ENCODE measurements at regions not wholly inside any gene's neighbourhood (a gene's known extent, or its start where the extent isn't known, plus 50 kb on each side); places are given as distances from the start of the nearest gene placed in this dataset.

- no peak overlapping the region for H3K27ac ChIP-seq (ENCODE audit: low read length)
- H3K4me1 ChIP-seq (ENCODE audit: low read length): peaks cover 15% of the 10 kb centered on the region
- H3K4me2 ChIP-seq (ENCODE audit: low read length): no peak overlapping the region
- H3K9me3 ChIP-seq (ENCODE audit: insufficient read depth, low read length): no peaks in the 10 kb centered on the region
- no peak overlapping the region for H2AFZ ChIP-seq (ENCODE audit: low read depth, low read length)
- no peak overlapping the region for H3K9ac ChIP-seq (ENCODE audit: low read length)
- no peaks in the 10 kb centered on the region for H3K27me3 ChIP-seq (ENCODE audit: low read depth, low read length)
- no peaks in the 10 kb centered on the region for H4K20me1 ChIP-seq (ENCODE audit: insufficient read depth, low read length)
- no peak overlapping the region for H3K4me3 ChIP-seq (ENCODE audit: low read length)
- H3K79me2 ChIP-seq (ENCODE audit: low read length): no peaks in the 10 kb centered on the region
- H3K36me3 ChIP-seq (replicated peaks; ENCODE audit: low read depth, low read length): no peaks in the 10 kb centered on the region
- TF ChIP-seq CTCF (IDR thresholded peaks at IDR 0.05; ENCODE audit: low read depth, low read length): no peak
- no peak for TF ChIP-seq EZH2phosphoT487 (IDR thresholded peaks at IDR 0.05; ENCODE audit: low read depth)
Observed at GRCh38 chr12:62191491-62192179, 68.6 kb upstream of the USP15 start.

- H3K27me3 ChIP-seq (ENCODE audit: low read depth, low read length): no peaks in the 10 kb centered on the region
- peak overlapping the region; percentile 69; the same call in 1 of the 2 replicates for H2AFZ ChIP-seq (ENCODE audit: low read depth, low read length)
- H3K9ac ChIP-seq (ENCODE audit: low read length): no peak overlapping the region
- H4K20me1 ChIP-seq (ENCODE audit: insufficient read depth, low read length): no peaks in the 10 kb centered on the region
- no peaks in the 10 kb centered on the region for H3K36me3 ChIP-seq (replicated peaks; ENCODE audit: low read depth, low read length)
- peak overlapping the region; percentile 64 for H3K4me3 ChIP-seq (ENCODE audit: low read length)
- no peak overlapping the region for H3K27ac ChIP-seq (ENCODE audit: low read length)
- H3K4me2 ChIP-seq (ENCODE audit: low read length): peak overlapping the region; percentile 79
- no peak for TF ChIP-seq EZH2phosphoT487 (IDR thresholded peaks at IDR 0.05; ENCODE audit: low read depth)
- TF ChIP-seq CTCF (IDR thresholded peaks at IDR 0.05; ENCODE audit: low read depth, low read length): peak; percentile 86
- no peaks in the 10 kb centered on the region for H3K79me2 ChIP-seq (ENCODE audit: low read length)
- no peaks in the 10 kb centered on the region for H3K9me3 ChIP-seq (ENCODE audit: insufficient read depth, low read length)
- peaks cover 15% of the 10 kb centered on the region for H3K4me1 ChIP-seq (ENCODE audit: low read length)
Observed at GRCh38 chr12:62192180-62192902, 67.9 kb upstream of the USP15 start.

- Histone ChIP-seq H3K4me2 (ENCODE audit: low read length) (peak overlapping the region; percentile 79), H3K9ac (ENCODE audit: low read length) (peak overlapping the region; percentile 13; the same call in 1 of the 2 replicates), H4K20me1 (ENCODE audit: insufficient read depth, low read length) (no peaks in the 10 kb centered on the region), H3K4me3 (ENCODE audit: low read length) (peak overlapping the region; percentile 64), H2AFZ (ENCODE audit: low read depth, low read length) (peak overlapping the region; percentile 42; the same call in 1 of the 2 replicates), H3K79me2 (ENCODE audit: low read length) (no peaks in the 10 kb centered on the region), H3K9me3 (ENCODE audit: insufficient read depth, low read length) (no peaks in the 10 kb centered on the region), H3K27ac (ENCODE audit: low read length) (no peak overlapping the region), H3K27me3 (ENCODE audit: low read depth, low read length) (no peaks in the 10 kb centered on the region), H3K36me3 (replicated peaks; ENCODE audit: low read depth, low read length) (no peaks in the 10 kb centered on the region), H3K4me1 (ENCODE audit: low read length) (peaks cover 15% of the 10 kb centered on the region)
- TF ChIP-seq EZH2phosphoT487 (IDR thresholded peaks at IDR 0.05; ENCODE audit: low read depth) (0 out of 2 replicates have a peak, but pooled peaks have one; percentile 34), CTCF (IDR thresholded peaks at IDR 0.05; ENCODE audit: low read depth, low read length) (no peak)
Observed at GRCh38 chr12:62192903-62193250, 67.3 kb upstream of the USP15 start.

GRCh38 chr12:62194031-62194430, 66.2 kb upstream of the USP15 start:
- peaks cover 15% of the 10 kb centered on the region for H3K4me1 ChIP-seq (ENCODE audit: low read length)
- no peak overlapping the region for H3K9ac ChIP-seq (ENCODE audit: low read length)
- H2AFZ ChIP-seq (ENCODE audit: low read depth, low read length): no peak overlapping the region
- H3K9me3 ChIP-seq (ENCODE audit: insufficient read depth, low read length): no peaks in the 10 kb centered on the region
- TF ChIP-seq CTCF (IDR thresholded peaks at IDR 0.05; ENCODE audit: low read depth, low read length): no peak
- TF ChIP-seq EZH2phosphoT487 (IDR thresholded peaks at IDR 0.05; ENCODE audit: low read depth): no peak
- H3K36me3 ChIP-seq (replicated peaks; ENCODE audit: low read depth, low read length): no peaks in the 10 kb centered on the region
- no peak overlapping the region for H3K4me2 ChIP-seq (ENCODE audit: low read length)
- H3K27ac ChIP-seq (ENCODE audit: low read length): no peak overlapping the region
- no peaks in the 10 kb centered on the region for H3K27me3 ChIP-seq (ENCODE audit: low read depth, low read length)
- H4K20me1 ChIP-seq (ENCODE audit: insufficient read depth, low read length): no peaks in the 10 kb centered on the region
- H3K79me2 ChIP-seq (ENCODE audit: low read length): no peaks in the 10 kb centered on the region
- H3K4me3 ChIP-seq (ENCODE audit: low read length): no peak overlapping the region

Measured in OCI-LY3 (cell line).